ENCODE measurements at regions not wholly inside any gene's neighbourhood (a gene's known extent, or its start where the extent isn't known, plus 50 kb on each side); places are given as distances from the start of the nearest gene placed in this dataset.

- DNase-seq (ENCODE audit: extremely low spot score in 2 of 2), result no peak
- no peaks in the 10 kb centered on the region for H3K9me3 ChIP-seq
- H3K27ac ChIP-seq, result no peak overlapping the region
- no peaks in the 10 kb centered on the region for H3K27me3 ChIP-seq
- no peaks in the 10 kb centered on the region for H3K36me3 ChIP-seq
- no peak for TF ChIP-seq POLR2A (IDR thresholded peaks at IDR 0.05)
- intact Hi-C loops (cut with DNase I), result no loop called here
- no peak overlapping the region for H3K4me3 ChIP-seq
- H3K4me1 ChIP-seq, result no peaks in the 10 kb centered on the region
Measured at GRCh38 chr13:34863360-34864135, 78.5 kb upstream of the NBEA start.

GRCh38 chr13:34864671-34865070 lies 77.4 kb upstream of the NBEA start:
- no peaks in the 10 kb centered on the region for H3K36me3 ChIP-seq
- H3K27me3 ChIP-seq, result no peaks in the 10 kb centered on the region
- H3K27ac ChIP-seq, result no peak overlapping the region
- no peak for TF ChIP-seq POLR2A (IDR thresholded peaks at IDR 0.05)
- no peak for TF ChIP-seq POLR2AphosphoS5 (IDR thresholded peaks at IDR 0.05; ENCODE audit: insufficient read depth in 1 of 2, low read depth in 1 of 2)
- TF ChIP-seq CTCF (IDR thresholded peaks at IDR 0.05), result no peak
- intact Hi-C loops (cut with DNase I), result no loop called here
- H3K9me3 ChIP-seq, result no peaks in the 10 kb centered on the region
- H3K4me1 ChIP-seq, result no peaks in the 10 kb centered on the region
- H3K4me3 ChIP-seq, result no peak overlapping the region
- DNase-seq (ENCODE audit: extremely low spot score in 2 of 2), result no peak

GRCh38 chr13:34867590-34867989 lies 74.5 kb upstream of the NBEA start:
- TF ChIP-seq CTCF (IDR thresholded peaks at IDR 0.05) (no peak), POLR2A (IDR thresholded peaks at IDR 0.05) (no peak), POLR2AphosphoS5 (IDR thresholded peaks at IDR 0.05; ENCODE audit: insufficient read depth in 1 of 2, low read depth in 1 of 2) (no peak)
- no peaks in the 10 kb centered on the region for H3K4me1 ChIP-seq

GRCh38 chr13:34868733-34869132 lies 73.3 kb upstream of the NBEA start:
- DNase-seq (ENCODE audit: extremely low spot score in 2 of 2), result no peak
- no peaks in the 10 kb centered on the region for H3K36me3 ChIP-seq
- H3K27me3 ChIP-seq, result no peaks in the 10 kb centered on the region
- no peak overlapping the region for H3K4me3 ChIP-seq
- H3K4me1 ChIP-seq, result no peaks in the 10 kb centered on the region
- TF ChIP-seq POLR2A (IDR thresholded peaks at IDR 0.05) (no peak), POLR2AphosphoS5 (IDR thresholded peaks at IDR 0.05; ENCODE audit: insufficient read depth in 1 of 2, low read depth in 1 of 2) (no peak), CTCF (IDR thresholded peaks at IDR 0.05) (no peak)
- intact Hi-C loops (cut with DNase I), result no loop called here
- H3K27ac ChIP-seq, result no peak overlapping the region
- no peaks in the 10 kb centered on the region for H3K9me3 ChIP-seq

More at GRCh38 chr13:34867590-34867989, 74.5 kb upstream of the NBEA start:
- Histone ChIP-seq H3K9me3 (no peaks in the 10 kb centered on the region), H3K27ac (no peak overlapping the region), H3K36me3 (no peaks in the 10 kb centered on the region), H3K27me3 (no peaks in the 10 kb centered on the region), H3K4me3 (no peak overlapping the region)
- DNase-seq (ENCODE audit: extremely low spot score in 2 of 2), result no peak
- intact Hi-C loops (cut with DNase I), result no loop called here

- Histone ChIP-seq H3K27ac (no peak overlapping the region), H3K4me3 (no peak overlapping the region), H3K27me3 (no peaks in the 10 kb centered on the region), H3K9me3 (no peaks in the 10 kb centered on the region), H3K36me3 (no peaks in the 10 kb centered on the region), H3K4me1 (no peaks in the 10 kb centered on the region)
- no peak for TF ChIP-seq POLR2A (IDR thresholded peaks at IDR 0.05)
- no peak for DNase-seq (ENCODE audit: extremely low spot score in 2 of 2)
- intact Hi-C loops (cut with DNase I), result no loop called here
Measured at GRCh38 chr13:34869696-34870095, 72.4 kb upstream of the NBEA start.

GRCh38 chr13:34878329-34878728 lies 63.7 kb upstream of the NBEA start:
- Histone ChIP-seq H3K27ac (no peak overlapping the region), H3K4me1 (no peaks in the 10 kb centered on the region), H3K9me3 (no peaks in the 10 kb centered on the region), H3K4me3 (no peak overlapping the region), H3K36me3 (no peaks in the 10 kb centered on the region), H3K27me3 (no peaks in the 10 kb centered on the region)
- intact Hi-C loops (cut with DNase I), result no loop called here
- TF ChIP-seq POLR2AphosphoS5 (IDR thresholded peaks at IDR 0.05; ENCODE audit: insufficient read depth in 1 of 2, low read depth in 1 of 2), result no peak
- TF ChIP-seq CTCF (IDR thresholded peaks at IDR 0.05), result no peak
- TF ChIP-seq POLR2A (IDR thresholded peaks at IDR 0.05), result no peak
- no peak for DNase-seq (ENCODE audit: extremely low spot score in 2 of 2)

All from vagina (tissue), 2 donors.